ENCODE measurements at regions not wholly inside any gene's neighbourhood (a gene's known extent, or its start where the extent isn't known, plus 50 kb on each side); places are given as distances from the start of the nearest gene placed in this dataset.
A peak's percentile ranks its signal among the peaks of the same experiment; 100 is the strongest.

DNA sequence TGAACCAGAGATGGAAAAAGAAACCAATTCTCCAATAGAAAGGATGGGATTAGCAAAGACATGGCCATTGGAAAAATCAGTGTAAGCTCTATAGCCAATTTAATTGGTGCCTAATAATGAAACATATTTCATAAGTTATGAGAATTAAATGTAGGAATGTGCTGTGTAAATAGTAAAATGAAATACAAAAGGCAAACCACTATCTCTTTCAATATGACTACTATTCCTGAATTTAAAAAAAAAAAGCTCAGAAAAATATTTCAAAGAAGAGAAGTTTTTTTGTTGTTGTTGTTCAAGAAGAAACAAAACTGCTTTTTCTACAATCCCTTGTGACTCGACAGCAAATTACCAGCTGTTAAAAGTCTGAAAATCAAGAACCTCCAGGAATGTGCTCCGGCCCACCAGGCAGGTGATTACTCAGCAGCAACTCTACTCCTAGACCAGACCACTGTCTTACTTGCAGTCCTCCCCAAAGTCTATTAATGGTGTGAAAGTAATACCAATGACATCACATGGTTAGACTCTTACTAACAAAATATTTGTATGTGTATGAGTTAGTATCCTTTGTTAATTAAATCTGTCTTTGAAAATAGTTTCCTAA is 362.4 kb downstream of the KCTD12 start:
- DNase-seq (ENCODE audit: low read depth, low spot score) = peak; percentile 9

DNA sequence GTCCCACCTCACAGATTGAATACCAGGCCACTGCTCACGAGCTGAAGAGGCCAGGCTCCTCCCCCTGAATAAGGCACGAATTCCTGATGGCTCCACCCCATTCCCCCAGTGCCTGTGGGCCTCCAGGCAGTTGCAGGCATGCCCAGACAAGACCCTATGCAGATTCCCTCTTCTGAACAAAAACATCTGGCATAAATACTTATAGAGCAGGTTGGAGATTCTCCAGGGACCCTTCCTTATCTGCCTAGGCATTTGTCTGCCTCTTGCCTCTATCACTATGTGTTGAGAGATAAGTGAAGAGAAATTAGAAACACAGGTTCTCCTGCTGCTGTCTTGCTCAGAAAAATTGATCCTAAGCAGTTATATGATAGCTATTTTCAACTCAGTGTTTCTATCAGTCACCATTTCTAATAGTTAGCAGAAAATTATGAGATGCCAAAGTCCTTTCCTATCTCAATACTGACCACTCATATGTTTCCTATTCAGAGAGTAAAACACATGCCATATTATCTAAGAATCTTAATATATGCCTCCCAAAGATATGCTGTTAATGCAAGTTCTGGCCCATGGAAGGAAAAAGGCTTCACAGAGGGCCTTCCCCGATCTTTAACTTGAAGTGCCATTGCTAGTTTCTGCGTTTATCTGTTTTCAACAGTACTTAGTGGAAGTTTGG is 364.0 kb downstream of the KCTD12 start:
- DNase-seq (ENCODE audit: low read depth, low spot score) = peak; percentile 5

DNA sequence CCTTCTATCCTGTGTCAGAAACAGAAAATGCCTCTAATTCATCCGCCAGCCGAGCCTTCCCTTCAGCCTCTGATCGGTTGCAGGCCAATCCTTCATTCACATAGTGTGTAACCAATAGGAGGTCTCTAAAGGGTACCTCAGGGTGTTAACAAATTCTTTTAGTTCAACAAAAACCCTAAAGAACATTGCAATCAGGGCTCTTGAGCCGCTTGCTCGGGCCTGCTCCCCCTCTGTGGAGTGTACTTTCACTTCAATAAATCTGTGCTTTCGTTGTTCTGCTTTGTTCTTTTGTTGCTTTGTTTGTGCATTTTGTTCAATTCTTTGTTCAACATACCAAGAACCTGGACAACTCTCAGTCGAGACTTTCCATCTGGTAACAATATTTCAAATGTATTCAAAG is 366.5 kb downstream of the KCTD12 start:
- no peak for DNase-seq (ENCODE audit: low read depth, low spot score)

DNA sequence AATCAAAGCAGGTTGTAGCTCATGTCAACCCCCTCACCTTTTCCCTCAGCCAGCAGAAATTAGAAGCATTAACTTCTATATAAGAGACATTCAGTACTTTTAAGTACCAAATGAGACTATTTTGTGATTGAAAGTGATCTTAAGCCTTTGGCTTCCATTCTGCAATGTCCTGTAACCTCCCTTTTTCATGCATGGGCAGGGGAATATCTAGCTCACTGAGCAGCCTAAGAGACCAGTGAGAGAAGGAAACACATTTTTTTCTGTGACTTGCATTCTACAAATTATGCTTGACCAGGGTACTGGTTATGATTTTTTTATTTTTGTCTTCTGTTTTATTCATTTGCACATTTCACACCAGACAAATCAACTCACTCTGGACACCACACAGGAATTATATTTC is 369.6 kb downstream of the KCTD12 start:
- peak; percentile 4 for DNase-seq (ENCODE audit: low read depth, low spot score)

DNA sequence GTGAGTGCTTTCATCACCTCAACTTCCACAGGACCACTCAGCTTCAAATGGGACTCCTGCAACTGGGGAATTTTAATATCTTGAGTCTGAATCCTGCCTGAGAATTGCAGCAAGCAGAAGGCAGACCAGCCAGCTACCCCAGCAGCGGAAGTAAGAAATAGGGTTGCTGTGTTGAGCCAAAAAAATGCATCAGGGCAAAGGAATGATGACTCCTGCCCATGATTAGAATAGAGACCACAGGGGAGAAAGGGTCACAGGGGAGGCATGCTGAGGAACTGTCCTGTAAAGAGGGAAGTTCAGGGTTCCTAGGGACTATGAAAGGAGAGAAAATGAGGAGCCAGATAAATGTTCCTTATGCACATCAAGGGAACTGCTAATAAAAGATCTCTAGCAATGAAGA is 370.2 kb downstream of the KCTD12 start:
- DNase-seq (ENCODE audit: low read depth, low spot score) = peak; percentile 68

DNA sequence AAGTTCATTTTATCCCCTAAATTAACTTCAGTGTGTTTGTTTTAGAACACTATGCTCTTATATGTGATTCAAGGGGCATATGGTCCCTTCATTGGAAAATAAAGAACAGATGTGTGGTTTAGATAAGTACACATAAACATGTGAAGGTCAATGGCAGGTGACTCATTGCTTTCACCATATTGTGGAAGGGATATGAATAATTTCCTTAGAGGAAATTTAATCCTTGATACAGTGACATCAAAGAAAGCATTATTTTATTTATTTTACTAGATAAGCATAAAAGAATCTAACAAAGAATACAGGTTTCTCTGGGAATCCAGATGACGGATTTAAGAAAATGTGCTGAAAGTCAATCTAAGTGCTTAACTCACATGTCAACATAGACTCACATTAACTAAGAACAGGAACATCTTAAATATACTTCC is 373.5 kb downstream of the KCTD12 start:
- DNase-seq (ENCODE audit: low read depth, low spot score) = peak; percentile 50

DNA sequence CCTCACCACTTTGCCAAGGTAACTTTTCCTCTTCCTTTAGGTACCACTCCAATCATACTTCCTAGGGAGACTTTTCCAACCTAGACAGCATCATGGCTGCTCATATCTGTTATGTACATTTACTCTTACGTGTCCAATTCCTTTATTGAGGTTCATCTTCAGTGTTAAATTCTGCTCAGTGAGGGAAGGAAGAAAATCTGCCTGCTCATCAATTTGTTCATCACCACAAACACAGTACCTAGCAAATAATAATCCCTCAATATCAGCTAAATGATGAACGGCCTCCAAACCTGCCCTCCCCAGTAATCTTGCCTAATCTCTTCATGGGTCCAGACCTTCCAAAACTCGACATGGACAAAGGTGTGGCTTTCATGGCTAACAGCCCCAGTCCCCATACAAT is 380.8 kb downstream of the KCTD12 start:
- DNase-seq (ENCODE audit: low read depth, low spot score) = no peak

DNA sequence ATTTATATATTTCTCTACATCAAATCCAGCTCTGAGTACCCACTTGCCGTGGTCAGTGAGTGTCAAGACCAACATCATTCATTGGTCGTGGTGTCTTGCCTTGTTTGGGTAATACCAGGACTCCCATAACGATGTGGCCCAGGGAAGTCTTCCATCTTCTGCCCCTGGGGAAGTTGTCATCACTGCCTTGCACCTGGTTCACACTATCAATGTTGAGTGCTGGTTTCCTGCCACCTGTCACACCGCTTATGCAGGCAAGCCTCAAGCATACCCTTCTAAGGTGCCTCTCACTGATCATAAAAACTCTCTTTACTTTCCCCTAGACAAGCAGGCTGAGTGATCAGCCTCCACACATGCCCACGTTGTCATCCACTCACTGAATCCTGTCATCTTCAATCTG is 382.4 kb downstream of the KCTD12 start:
- DNase-seq (ENCODE audit: low read depth, low spot score) = no peak

DNA sequence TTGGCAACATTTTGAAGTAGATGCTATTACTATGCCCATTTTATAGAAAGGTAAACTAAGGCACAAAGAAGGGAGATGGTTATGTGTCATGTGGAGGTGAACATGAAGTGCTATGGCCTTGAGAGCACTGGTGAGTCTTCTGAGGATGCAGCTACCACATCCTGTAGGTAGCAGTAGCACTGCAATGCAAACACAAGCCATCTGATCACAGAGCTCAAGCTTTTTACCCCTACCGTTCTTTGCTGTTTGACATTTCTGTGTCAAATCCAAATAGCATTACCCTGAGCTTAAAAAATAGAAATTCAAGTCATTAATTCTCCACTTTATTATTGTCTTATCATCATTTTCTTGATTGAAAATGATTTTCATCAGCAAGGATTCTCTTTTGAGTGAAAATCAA is 382.9 kb downstream of the KCTD12 start:
- no peak for DNase-seq (ENCODE audit: low read depth, low spot score)

DNA sequence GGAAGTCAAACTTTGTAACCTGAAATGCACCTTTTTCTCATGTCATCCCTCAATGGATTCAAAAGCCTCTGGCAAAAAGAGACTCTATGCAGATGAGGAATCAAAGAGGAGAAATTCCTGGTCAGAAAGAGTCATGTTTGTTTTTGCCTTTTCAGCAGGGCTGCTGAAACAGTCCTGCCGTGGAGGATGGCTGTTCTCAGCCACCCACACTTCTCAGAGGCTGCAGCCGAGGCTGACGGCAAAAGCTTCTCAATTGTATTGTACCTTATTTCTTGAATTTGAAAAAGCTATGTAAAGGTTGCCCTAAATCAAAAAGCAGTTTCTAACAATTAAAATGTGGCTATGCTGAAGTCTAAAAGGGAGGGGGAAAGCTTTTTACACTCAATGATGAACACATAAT is 385.3 kb downstream of the KCTD12 start:
- no peak for DNase-seq (ENCODE audit: low read depth, low spot score)

DNA sequence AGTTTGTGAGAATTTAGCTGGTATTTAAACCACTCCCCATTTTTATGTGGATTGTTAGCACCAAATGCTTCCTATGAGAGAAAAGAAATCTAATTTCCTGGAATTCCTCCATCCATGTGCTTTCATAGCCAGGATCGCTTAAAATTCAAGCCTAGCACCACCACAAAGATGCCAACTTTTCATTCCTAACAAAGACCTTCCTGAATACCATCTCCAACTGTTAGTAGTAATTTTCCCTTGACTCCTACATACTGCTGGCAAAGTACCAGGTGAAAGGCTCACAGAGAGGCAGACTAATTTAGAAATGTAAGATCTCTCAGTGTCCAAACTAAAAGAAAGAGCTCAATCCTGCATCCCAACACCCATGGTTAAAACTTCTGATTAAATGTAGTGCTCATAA is 386.3 kb downstream of the KCTD12 start:
- DNase-seq (ENCODE audit: low read depth, low spot score) = peak; percentile 23

DNA sequence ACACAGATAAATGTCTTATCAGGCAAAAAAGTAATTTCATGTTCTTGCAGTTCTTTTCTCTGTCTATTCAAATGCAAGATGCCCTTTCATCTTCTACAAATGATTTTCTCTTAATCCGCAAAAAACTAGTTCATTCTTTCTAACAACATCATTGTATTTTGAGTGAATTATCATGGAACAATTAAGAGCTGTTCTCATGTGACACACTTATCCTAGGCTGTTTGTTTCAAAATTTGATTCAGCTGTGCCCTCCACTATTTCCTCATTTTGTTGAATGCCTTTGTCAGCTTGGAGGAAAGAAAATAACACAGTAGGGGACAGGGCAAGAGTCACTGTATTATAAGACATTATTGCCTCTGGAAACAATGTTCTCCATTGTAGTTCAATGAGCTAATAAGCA is 396.9 kb downstream of the KCTD12 start:
- no peak for DNase-seq (ENCODE audit: low read depth, low spot score)

DNA sequence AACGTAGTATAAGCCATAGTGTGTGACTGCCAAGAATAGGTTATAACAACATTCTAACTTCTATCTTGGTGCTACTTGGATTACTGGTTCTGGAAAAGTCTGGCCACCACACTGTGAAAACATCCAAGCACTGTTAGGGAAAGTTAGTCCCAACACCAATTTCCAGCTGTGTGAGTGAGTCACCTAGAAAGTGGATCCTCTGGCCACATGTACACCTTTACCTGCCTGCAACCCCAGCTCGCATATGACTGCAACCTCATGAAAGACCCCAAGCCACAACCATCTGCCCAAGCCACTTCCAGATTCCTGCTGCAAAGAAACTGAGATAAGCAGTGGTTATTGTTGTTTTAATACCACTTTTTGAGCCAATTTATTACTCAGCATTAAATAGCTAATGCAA is 404.5 kb downstream of the KCTD12 start:
- DNase-seq (ENCODE audit: low read depth, low spot score) = peak; percentile 35

DNA sequence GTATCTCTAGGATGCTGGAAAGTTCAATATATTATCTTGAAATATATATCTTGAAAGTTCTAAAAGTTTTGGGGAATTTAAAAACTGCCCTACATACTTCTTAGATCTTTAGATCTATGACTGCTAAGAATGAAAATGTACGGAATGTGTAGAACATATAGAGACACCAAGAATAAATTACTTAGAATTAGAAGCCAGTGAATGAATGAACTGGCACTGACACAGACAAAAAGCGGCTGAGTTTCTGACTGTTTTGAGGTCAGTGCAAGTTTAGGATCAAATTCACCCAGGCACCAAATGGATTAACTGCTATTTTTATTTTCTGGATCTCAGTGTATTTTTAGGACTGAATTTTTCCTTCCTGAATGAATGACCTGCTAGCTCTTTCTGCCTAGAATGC is 411.2 kb downstream of the KCTD12 start:
- no peak for DNase-seq (ENCODE audit: low read depth, low spot score)

DNA sequence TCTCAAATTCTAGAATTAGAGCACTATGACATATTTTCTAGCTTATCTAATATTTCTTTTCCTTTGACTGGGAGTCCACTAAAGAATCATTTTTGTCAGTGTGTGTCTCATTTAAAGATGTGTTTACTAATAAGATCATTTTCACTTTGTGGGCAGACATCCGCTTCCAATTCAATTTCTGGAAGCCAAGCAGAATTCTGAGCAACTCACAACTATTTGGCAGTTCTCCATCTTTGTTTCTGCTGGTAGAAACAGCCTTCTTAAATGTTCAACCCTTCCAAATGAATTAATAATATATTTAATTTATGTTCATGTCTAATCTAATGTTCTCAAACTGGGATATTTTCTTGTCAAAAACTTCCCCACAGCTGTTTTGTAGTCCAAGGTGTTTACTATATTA is 411.8 kb downstream of the KCTD12 start:
- peak; percentile 25 for DNase-seq (ENCODE audit: low read depth, low spot score)

DNA sequence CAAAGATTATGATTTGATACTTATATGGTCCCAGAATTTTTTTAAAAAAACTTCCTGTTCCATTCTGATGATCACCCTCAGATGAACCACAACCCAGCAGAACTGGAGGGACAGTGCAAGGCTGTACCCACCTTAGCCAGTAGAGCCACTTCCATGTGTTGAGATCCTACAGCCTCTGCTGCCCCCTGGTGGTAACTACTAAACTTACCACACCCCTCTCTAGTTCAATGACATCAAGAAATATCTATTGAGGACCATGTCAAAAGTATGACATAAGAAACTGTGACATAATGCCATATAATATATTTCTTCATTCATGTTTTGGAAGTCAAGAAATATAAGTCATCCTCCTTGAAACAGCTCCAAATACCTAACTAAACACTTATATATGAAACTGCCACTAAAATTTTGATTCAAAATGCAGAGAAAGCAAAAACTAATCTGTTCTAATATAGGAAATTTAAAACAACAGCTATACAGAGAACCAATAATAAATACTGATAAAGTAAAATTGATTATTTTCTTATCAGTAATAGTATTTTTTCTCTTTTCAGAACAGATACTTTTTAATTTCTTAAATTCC is 412.6 kb downstream of the KCTD12 start:
- DNase-seq (ENCODE audit: low read depth, low spot score) = peak; percentile 87

DNA sequence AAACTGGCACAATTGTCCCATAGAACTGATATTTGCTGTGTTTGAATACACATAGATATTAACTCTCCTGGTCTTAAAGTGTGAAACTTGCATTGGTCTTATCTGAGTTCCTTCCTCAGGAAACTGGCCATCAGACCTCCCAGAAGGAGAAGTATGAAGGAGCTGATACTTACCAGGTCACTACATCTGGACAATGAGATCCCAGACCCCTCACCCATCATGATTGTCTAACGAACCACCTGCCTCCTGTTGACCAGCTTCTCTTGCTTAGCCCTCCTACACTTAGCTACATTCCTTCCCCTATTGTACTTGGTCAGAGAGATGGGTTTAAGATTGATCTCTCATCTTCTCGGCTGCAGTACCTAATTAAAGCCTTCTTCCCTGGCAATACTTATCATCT is 413.3 kb downstream of the KCTD12 start:
- DNase-seq (ENCODE audit: low read depth, low spot score) = no peak

DNA sequence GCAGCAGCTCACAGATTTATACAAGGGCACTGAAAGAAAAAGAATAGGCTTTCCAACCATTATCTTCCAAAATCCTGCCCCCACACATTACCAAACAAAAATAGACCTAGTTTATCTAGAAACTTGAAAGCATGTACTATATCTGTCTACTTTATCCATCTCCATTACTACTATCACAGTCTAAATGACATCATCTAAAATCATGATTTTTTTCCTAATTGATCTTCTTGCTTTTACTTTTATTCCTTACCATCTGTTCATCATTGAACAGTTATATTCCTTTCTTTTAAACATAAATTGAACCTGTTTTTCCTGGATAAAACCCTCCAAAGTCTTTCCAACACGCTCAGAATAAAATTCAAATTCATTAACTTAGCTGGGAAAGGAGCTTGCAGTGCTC is 414.7 kb downstream of the KCTD12 start:
- no peak for DNase-seq (ENCODE audit: low read depth, low spot score)

DNA sequence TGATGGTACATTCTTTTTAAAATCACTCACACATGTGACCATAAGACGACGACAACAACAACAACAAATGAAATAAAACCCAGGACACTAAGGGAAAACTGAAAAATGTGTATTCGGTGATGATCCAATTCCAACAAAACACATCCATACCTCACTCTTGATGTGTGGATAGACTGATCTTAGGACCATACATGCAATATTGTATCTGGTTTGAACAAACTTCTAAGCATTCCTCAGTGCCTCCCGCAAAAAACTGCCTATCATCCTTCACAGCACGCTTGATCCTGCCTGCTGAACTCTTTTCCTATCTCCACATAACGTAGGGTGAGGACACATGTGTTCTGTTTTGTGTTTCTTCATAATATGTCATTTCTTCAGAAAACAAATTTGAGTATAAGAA is 415.2 kb downstream of the KCTD12 start:
- no peak for DNase-seq (ENCODE audit: low read depth, low spot score)

DNA sequence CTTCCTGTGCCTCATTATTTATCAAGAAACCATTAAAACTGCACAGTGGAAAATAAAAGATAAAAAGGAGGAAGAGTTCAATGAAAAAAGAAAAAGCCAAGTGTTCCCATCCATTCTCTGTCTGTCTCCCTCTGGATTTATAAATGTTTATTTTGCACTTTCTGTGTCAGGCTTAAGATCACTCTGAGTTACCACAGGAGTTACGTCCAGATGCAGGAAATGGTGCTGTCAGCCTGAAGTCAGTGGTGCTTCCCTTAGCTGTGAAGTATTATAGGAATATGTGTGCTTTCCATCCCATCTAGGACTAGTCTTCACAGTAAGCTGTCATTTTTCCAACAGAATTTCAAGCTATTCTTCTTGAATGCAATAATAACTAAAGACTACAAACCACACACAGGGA is 420.2 kb downstream of the KCTD12 start:
- DNase-seq (ENCODE audit: low read depth, low spot score) = no peak

DNA sequence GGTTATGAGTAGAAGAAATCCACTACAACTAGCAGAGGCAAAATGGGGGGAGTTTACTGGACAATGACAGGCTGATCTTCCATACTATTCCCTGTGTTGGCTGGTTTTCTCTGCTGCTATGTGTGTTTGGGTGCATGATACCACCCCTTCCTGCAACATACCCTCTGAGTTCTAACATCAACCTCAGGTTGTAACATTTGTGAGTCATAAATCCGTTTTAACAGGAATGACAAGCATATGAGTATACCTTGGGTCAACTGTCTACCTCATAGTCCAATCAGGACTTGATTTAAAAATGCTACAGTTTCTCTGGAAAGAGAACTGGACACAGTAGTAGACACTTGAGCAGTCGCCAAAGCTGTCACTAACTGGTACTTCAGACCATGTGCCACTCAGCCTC is 422.9 kb downstream of the KCTD12 start:
- no peak for DNase-seq (ENCODE audit: low read depth, low spot score)

DNA sequence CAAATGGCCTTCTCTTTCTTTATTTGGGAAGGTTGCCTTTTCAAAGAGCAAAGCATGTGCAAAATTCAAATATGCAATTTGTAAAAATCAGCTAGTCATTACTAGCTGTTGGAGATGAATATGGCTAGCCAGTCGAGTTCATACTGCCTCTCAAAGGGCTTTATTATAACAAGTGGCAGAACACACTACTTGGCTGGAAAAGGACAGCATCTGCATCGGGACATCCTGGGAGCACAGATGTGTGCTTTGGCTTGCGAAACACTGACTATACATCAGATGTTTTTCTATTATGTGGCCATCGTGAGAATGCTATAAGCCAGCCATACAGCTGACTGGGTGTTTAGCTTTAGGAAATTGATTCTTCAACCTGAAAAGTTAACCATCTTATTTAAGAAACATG is 424.2 kb downstream of the KCTD12 start:
- DNase-seq (ENCODE audit: low read depth, low spot score) = no peak

DNA sequence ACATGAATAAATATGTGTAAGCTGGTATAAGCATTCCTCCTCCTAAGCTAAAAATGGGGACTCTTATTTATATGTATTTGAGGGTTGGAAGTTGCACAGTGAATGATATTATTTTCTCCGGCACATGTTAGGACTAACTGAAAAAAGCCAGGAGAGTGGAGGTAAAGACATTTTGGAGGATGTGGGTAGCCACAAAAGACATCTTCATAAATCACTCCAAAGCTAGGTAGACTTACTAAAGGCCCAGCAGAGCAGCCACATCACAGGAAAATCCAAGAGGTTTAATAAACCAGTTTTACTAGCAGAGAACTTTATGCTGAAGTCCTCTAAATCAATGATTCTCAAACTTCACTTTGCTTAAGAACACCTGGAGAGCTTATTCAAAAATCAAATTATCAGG is 424.7 kb downstream of the KCTD12 start:
- DNase-seq (ENCODE audit: low read depth, low spot score) = no peak

DNA sequence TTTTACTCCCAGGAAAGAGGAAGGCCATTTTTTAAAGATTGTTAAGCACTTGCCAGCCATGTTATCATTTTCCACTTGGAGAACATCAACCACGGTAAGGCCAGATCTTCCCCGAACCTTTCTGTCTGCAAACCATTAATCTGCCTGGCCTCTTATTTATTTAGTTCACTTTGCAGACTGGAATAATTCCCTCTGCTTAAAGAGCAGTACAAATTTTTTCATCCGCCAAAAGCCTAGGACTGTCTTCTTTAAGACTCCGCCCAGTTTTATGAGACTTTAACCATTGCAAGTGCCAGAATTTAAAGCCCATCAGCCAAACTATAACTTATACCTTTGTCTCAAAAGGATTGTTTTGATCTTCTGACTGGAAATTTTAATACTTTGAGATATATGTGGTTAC is 426.3 kb downstream of the KCTD12 start:
- no peak for DNase-seq (ENCODE audit: low read depth, low spot score)

Data from astrocyte of the hippocampus (primary cell).